ENCODE measurements at regions not wholly inside any gene's neighbourhood (a gene's known extent, or its start where the extent isn't known, plus 50 kb on each side); places are given as distances from the start of the nearest gene placed in this dataset.

DNA sequence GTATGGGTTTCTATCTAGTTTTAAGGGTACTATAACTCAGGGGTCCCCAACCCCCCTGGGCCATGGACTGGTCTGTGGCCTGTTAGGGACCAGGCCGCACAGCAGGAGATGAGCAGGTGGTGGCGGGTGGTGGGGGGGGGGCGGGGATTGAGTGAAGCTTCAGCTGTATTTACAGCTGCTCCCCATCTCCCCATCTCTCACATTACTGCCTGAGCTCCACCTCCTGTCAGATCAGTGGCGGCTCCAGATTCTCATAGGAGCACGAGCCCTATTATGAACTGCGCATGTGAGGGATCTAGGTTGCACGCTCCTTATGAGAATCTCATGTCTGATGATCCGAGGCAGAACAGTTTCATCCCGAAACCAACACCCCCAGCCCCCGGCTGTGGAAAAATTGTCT is 95.1 kb upstream of the SLC45A1 start:
- TF ChIP-seq SNAI2 (CRISPR knock-in tag; IDR thresholded peaks at IDR 0.05) (no peak), ZFP30 (CRISPR knock-in tag; IDR thresholded peaks at IDR 0.05) (no peak), OSR1 (CRISPR knock-in tag; IDR thresholded peaks at IDR 0.05) (no peak), GLIS3 (CRISPR knock-in tag; IDR thresholded peaks at IDR 0.05) (no peak), TCF4 (CRISPR knock-in tag; IDR thresholded peaks at IDR 0.05; ENCODE audit: borderline replicate concordance) (no peak), ZNF8 (CRISPR knock-in tag; IDR thresholded peaks at IDR 0.05) (no peak), TOX (CRISPR knock-in tag; IDR thresholded peaks at IDR 0.05; ENCODE audit: borderline replicate concordance) (no peak), ARNTL (CRISPR knock-in tag; IDR thresholded peaks at IDR 0.05; ENCODE audit: borderline replicate concordance, low read depth) (no peak), PPARA (CRISPR knock-in tag; IDR thresholded peaks at IDR 0.05; ENCODE audit: borderline replicate concordance) (no peak), RARB (CRISPR knock-in tag; IDR thresholded peaks at IDR 0.05) (no peak)
- TF ChIP-seq, protein P1, sequence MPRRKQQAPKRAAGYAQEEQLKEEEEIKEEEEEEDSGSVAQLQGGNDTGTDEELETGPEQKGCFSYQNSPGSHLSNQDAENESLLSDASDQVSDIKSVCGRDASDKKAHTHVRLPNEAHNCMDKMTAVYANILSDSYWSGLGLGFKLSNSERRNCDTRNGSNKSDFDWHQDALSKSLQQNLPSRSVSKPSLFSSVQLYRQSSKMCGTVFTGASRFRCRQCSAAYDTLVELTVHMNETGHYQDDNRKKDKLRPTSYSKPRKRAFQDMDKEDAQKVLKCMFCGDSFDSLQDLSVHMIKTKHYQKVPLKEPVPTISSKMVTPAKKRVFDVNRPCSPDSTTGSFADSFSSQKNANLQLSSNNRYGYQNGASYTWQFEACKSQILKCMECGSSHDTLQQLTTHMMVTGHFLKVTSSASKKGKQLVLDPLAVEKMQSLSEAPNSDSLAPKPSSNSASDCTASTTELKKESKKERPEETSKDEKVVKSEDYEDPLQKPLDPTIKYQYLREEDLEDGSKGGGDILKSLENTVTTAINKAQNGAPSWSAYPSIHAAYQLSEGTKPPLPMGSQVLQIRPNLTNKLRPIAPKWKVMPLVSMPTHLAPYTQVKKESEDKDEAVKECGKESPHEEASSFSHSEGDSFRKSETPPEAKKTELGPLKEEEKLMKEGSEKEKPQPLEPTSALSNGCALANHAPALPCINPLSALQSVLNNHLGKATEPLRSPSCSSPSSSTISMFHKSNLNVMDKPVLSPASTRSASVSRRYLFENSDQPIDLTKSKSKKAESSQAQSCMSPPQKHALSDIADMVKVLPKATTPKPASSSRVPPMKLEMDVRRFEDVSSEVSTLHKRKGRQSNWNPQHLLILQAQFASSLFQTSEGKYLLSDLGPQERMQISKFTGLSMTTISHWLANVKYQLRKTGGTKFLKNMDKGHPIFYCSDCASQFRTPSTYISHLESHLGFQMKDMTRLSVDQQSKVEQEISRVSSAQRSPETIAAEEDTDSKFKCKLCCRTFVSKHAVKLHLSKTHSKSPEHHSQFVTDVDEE (CRISPR knock-in tag; IDR thresholded peaks at IDR 0.05): no peak
- TF ChIP-seq, protein P2, sequence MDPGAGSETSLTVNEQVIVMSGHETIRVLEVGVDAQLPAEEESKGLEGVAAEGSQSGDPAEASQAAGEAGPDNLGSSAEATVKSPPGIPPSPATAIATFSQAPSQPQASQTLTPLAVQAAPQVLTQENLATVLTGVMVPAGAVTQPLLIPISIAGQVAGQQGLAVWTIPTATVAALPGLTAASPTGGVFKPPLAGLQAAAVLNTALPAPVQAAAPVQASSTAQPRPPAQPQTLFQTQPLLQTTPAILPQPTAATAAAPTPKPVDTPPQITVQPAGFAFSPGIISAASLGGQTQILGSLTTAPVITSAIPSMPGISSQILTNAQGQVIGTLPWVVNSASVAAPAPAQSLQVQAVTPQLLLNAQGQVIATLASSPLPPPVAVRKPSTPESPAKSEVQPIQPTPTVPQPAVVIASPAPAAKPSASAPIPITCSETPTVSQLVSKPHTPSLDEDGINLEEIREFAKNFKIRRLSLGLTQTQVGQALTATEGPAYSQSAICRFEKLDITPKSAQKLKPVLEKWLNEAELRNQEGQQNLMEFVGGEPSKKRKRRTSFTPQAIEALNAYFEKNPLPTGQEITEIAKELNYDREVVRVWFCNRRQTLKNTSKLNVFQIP (CRISPR knock-in tag; IDR thresholded peaks at IDR 0.05; ENCODE audit: borderline replicate concordance, low read depth): no peak
- TF ChIP-seq, protein P3, sequence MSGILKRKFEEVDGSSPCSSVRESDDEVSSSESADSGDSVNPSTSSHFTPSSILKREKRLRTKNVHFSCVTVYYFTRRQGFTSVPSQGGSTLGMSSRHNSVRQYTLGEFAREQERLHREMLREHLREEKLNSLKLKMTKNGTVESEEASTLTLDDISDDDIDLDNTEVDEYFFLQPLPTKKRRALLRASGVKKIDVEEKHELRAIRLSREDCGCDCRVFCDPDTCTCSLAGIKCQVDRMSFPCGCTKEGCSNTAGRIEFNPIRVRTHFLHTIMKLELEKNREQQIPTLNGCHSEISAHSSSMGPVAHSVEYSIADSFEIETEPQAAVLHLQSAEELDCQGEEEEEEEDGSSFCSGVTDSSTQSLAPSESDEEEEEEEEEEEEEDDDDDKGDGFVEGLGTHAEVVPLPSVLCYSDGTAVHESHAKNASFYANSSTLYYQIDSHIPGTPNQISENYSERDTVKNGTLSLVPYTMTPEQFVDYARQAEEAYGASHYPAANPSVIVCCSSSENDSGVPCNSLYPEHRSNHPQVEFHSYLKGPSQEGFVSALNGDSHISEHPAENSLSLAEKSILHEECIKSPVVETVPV (CRISPR knock-in tag; IDR thresholded peaks at IDR 0.05): no peak

Measured in SK-N-SH treated with all-trans-retinoic acid at 6 μM for 48 hours (cell line).